K562 (cell line): ENCODE measurements at regions not wholly inside any gene's neighbourhood (a gene's known extent, or its start where the extent isn't known, plus 50 kb on each side); places are given as distances from the start of the nearest gene placed in this dataset.
A peak's percentile ranks its signal among the peaks of the same experiment; 100 is the strongest.

Experiments
- ATAC-seq: fragments of 200-7000 bp; cut with Tn5 transposase; 3 replicates; pipeline ENCODE4 v1.9.1; 2020; ENCODE audit warnings: moderate library complexity
- BruUV-seq: library from RNA; stranded (reverse); fragments of 400-500 nt; replicated peaks from 2 replicates; lab custom pipeline; 2021; lab: Mats Ljungman, UMichigan
- CTCF ChIA-PET: fragments of 300-600 bp; formaldehyde crosslinking; extraction: SDS; loops from one replicate; lab custom pipeline; 2021; ENCODE audit warnings: low intra/inter-chr PET ratio; lab: Yijun Ruan, JAX
- POLR2A ChIA-PET: fragments of 300-600, 350-650 bp; sonication (Branson Sonifier 250); formaldehyde crosslinking; extraction: SDS; loops from one replicate; lab custom pipeline; 2021; ENCODE audit warnings: antibody characterized with exemption, inconsistent platforms; lab: Yijun Ruan, JAX
- DNase-seq, 4 experiments: peaks; one replicate each; pipeline versions ENCODE4 v3.0.0 to v3.0.0-alpha.2; 2011 to 2018; ENCODE audit warnings: low spot score in 3 of 4, mixed read lengths in 3 of 4; ENCODE audit errors: extremely low read depth in 1 of 4
- FAIRE-seq: peaks from 2 replicates; lab custom pipeline; 2011; peaks lifted over from hg19 to GRCh38; lab: Jason Lieb, UNC
- H2AFZ ChIP-seq: 2 replicates; pipeline ENCODE4 v1.6.0; 2011; ENCODE audit warnings: low read depth, low read length, control low read depth, inconsistent platforms
- H3K27ac ChIP-seq: fragments of 200-600 bp; 3 replicates; pipeline ENCODE4 v1.8.0; 2011; ENCODE audit warnings: low read depth, mild to moderate bottlenecking, control low read depth, inconsistent platforms, low read length, moderate library complexity, mixed read lengths; ENCODE audit errors: extremely low read depth
- H3K27me3 ChIP-seq, 2 experiments: fragments of 300-600 bp in 1 of 2; 2 replicates in 1 of 2; 3 replicates in 1 of 2; pipeline versions ENCODE4 v1.6.0 to v1.8.0; 2011; ENCODE audit warnings: inconsistent platforms in 2 of 2, low read length in 2 of 2, mild to moderate bottlenecking in 1 of 2, mixed read lengths in 1 of 2, moderate library complexity in 1 of 2; ENCODE audit not compliant: control insufficient read depth in 2 of 2, insufficient read depth in 2 of 2
- H3K36me3 ChIP-seq: fragments of 300-600 bp; 3 replicates; pipeline ENCODE4 v1.8.0; 2011; ENCODE audit warnings: mild to moderate bottlenecking, low read length, inconsistent platforms; ENCODE audit not compliant: control insufficient read depth, insufficient read depth
- H3K4me1 ChIP-seq, 2 experiments: fragments of 200-600 bp in 1 of 2; replicated peaks in 1 of 2; 2 replicates in 1 of 2; 3 replicates in 1 of 2; pipeline versions ENCODE4 v1.5.1 to v1.8.0; 2011; ENCODE audit warnings: inconsistent platforms in 2 of 2, low read length in 2 of 2, mild to moderate bottlenecking in 1 of 2, mixed read lengths in 1 of 2, moderate library complexity in 1 of 2; ENCODE audit not compliant: control insufficient read depth in 2 of 2, insufficient read depth in 2 of 2
- H3K4me2 ChIP-seq: 2 replicates; pipeline ENCODE4 v1.6.1; 2011; ENCODE audit warnings: low read length, control low read depth, inconsistent platforms, mixed read lengths; ENCODE audit not compliant: insufficient read depth
- H3K4me3 ChIP-seq: fragments of 200-600 bp; sonication (generic), shearing (Covaris generic); 2 replicates; pipeline ENCODE4 v1.5.1; 2016; ENCODE audit warnings: control low read depth, inconsistent platforms
- H3K79me2 ChIP-seq: fragments of 200-600 bp; 3 replicates; pipeline ENCODE4 v1.8.0; 2011; ENCODE audit warnings: low read length, inconsistent platforms; ENCODE audit not compliant: control insufficient read depth, insufficient read depth
- H3K9ac ChIP-seq, 2 experiments: 2 replicates each; pipeline versions ENCODE4 v1.6.0 to v1.6.1; 2011; ENCODE audit warnings: low read depth in 2 of 2, low read length in 2 of 2, control low read depth in 1 of 2, inconsistent platforms in 1 of 2, mild to moderate bottlenecking in 1 of 2, mixed read lengths in 1 of 2; ENCODE audit not compliant: insufficient read depth in 1 of 2
- H3K9me1 ChIP-seq: one replicate; pipeline ENCODE4 v1.6.0; 2011; ENCODE audit warnings: inconsistent platforms, mild to moderate bottlenecking, low read length, moderate library complexity; ENCODE audit not compliant: control insufficient read depth, insufficient read depth
- H3K9me3 ChIP-seq: replicated peaks from 2 replicates; pipeline ENCODE4 v1.5.1; 2011; ENCODE audit warnings: low read depth, low read length, inconsistent platforms; ENCODE audit not compliant: control insufficient read depth, insufficient read depth
- H4K20me1 ChIP-seq: replicated peaks from 2 replicates; pipeline ENCODE4 v1.6.1; 2011; ENCODE audit warnings: low read length, inconsistent platforms, mixed read lengths; ENCODE audit not compliant: control insufficient read depth, insufficient read depth
- DIDO1 ChIP-seq: fragments of 450-650 bp; IDR thresholded peaks from 2 replicates; pipeline ENCODE4 v1.6.1; 2016; ENCODE audit warnings: low read depth, missing biosample characterization, missing genetic modification characterization
- FOXA3 ChIP-seq, 2 experiments: fragments of 450-650 bp in 1 of 2; sonication (generic) in 1 of 2; formaldehyde crosslinking; IDR thresholded peaks in 1 of 2; conservative IDR thresholded peaks in 1 of 2; 2 replicates each; pipeline versions ENCODE4 v1.4.0 to v1.8.0; 2020 to 2022; ENCODE audit warnings: mild to moderate bottlenecking in 2 of 2, missing genetic modification reagents in 1 of 2
- GABPB1 ChIP-seq: sonication (generic); formaldehyde crosslinking; IDR thresholded peaks from 2 replicates; pipeline ENCODE4 v1.8.0; 2022; ENCODE audit warnings: mild to moderate bottlenecking, missing genetic modification reagents
- HMG20B ChIP-seq: fragments of 250-450 bp; sonication (Bioruptor Pico); IDR thresholded peaks from 2 replicates; pipeline ENCODE4 v1.5.0; 2021; ENCODE audit warnings: mild to moderate bottlenecking
- MEIS2 ChIP-seq: fragments of 450-650 bp; IDR thresholded peaks from 2 replicates; pipeline ENCODE4 v1.6.1; 2014; ENCODE audit warnings: mild to moderate bottlenecking; ENCODE audit not compliant: partially characterized antibody
- PBX2 ChIP-seq, 2 experiments: IDR thresholded peaks in 1 of 2; conservative IDR thresholded peaks in 1 of 2; 2 replicates each; pipeline ENCODE4 v1.6.1; 2016; ENCODE audit warnings: low read depth in 2 of 2, mild to moderate bottlenecking in 1 of 2, missing compliant biosample characterization in 1 of 2, missing genetic modification characterization in 1 of 2, moderate library complexity in 1 of 2
- TCF3 ChIP-seq: sonication (generic); formaldehyde crosslinking; IDR thresholded peaks from 2 replicates; pipeline ENCODE4 v1.4.0; 2020; ENCODE audit warnings: mild to moderate bottlenecking, missing genetic modification reagents
- THAP7 ChIP-seq: fragments of 250-450 bp; sonication (Bioruptor Pico); IDR thresholded peaks from 2 replicates; pipeline ENCODE4 v1.5.0; 2021
- TRIM28 ChIP-seq: fragments of 450-650 bp; IDR thresholded peaks from 2 replicates; pipeline ENCODE4 v1.6.1; 2017
- WGBS: fragments of 100-300 bp; shearing (Covaris generic); methylation state at CpG from one replicate; pipeline ENCODE4 v1.1.6; 2016; ENCODE audit warnings: low coverage, mixed read lengths; ENCODE audit not compliant: insufficient coverage; ENCODE audit errors: missing lambda C conversion rate; 5-methylcytosine and 5-hydroxymethylcytosine counted together
- in situ Hi-C: fragments of 300-500 bp; cut with MboI; formaldehyde crosslinking; loops from 4 replicates; pipeline ENCODE4 v1.15.0; 2018; ENCODE audit warnings: inconsistent platforms, mixed read lengths
- intact Hi-C: fragments of 100-400 bp; cut with micrococcal nuclease; formaldehyde crosslinking; loops from 2 replicates; pipeline ENCODE4 v1.14.2; 2022

GRCh38 chr6:21321531-21321930 is 272.0 kb upstream of the SOX4 start:
- Histone ChIP-seq H2AFZ (no peak overlapping the region), H3K9ac (no peak overlapping the region), H3K4me2 (no peak overlapping the region), H3K9me3 (no peaks in the 10 kb centered on the region), H3K4me1 (no peaks in the 10 kb centered on the region), H3K4me3 (no peak overlapping the region), H3K27ac (no peak overlapping the region), H4K20me1 (no peaks in the 10 kb centered on the region), H3K27me3 (peaks cover 23 to 24% of the 10 kb centered on the region in 2 experiments), H3K9me1 (no peaks in the 10 kb centered on the region), H3K36me3 (no peaks in the 10 kb centered on the region), H3K79me2 (no peaks in the 10 kb centered on the region)
- in situ Hi-C loops, result no loop called here
- intact Hi-C loops, result no loop called here
- BruUV-seq, result no TSS peak
- 0% methylated on average over 2 of the region's 2 CpGs for WGBS
- FAIRE-seq, result no peak
- peak; percentile 49; the same call in 1 of the 3 replicates for ATAC-seq
- ChIA-PET POLR2A (no interaction called here), CTCF (no interaction called here)
- no peak for DNase-seq
- TF ChIP-seq TCF3 (0 out of 2 replicates have a peak, but pooled peaks have one; percentile 12), GABPB1 (no peak), DIDO1 (tag) (no peak), TRIM28 (no peak), HMG20B (no peak), FOXA3 (CRISPR knock-in tag; conservative IDR thresholded peaks at IDR 0.05 in 1 of 2, IDR thresholded peaks at IDR 0.05 in 1 of 2) (peak in 1 of 2 experiments; percentile 34; a peak in 1 of 4 replicates)

GRCh38 chr6:21323577-21323976 is 270.0 kb upstream of the SOX4 start:
- H2AFZ ChIP-seq, result no peak overlapping the region
- DNase-seq (no peak), ATAC-seq (0 out of 3 replicates have a peak, but pooled peaks have one; percentile 28), FAIRE-seq (no peak)
- CTCF ChIA-PET, result no interaction called here
- H4K20me1 ChIP-seq, result no peaks in the 10 kb centered on the region
- TF ChIP-seq MEIS2 (peak; percentile 26), PBX2 (CRISPR knock-in tag; IDR thresholded peaks at IDR 0.05; ENCODE audit: low read depth) (no peak), PBX2 (tag; conservative IDR thresholded peaks at IDR 0.05; ENCODE audit: low read depth) (0 out of 2 replicates have a peak, but pooled peaks have one; percentile 18), THAP7 (CRISPR knock-in tag) (no peak)
- no peak overlapping the region for H3K4me3 ChIP-seq
- POLR2A ChIA-PET, result interaction anchor here (1.7 kb wide), 1 partner anchor 10 kb away, joined by 5 read pairs; no protein-coding TSS in a partner anchor
- H3K79me2 ChIP-seq, result no peaks in the 10 kb centered on the region
- H3K36me3 ChIP-seq, result no peaks in the 10 kb centered on the region
- WGBS, result 30% methylated on average over 14 of the region's 14 CpGs
- intact Hi-C loops, result no loop called here
- H3K9me1 ChIP-seq, result no peaks in the 10 kb centered on the region
- H3K9me3 ChIP-seq, result no peaks in the 10 kb centered on the region
- no peaks in the 10 kb centered on the region for H3K4me1 ChIP-seq
- no peak overlapping the region for H3K4me2 ChIP-seq
- peaks cover 28 to 34% of the 10 kb centered on the region in 2 experiments for H3K27me3 ChIP-seq
- BruUV-seq, result no TSS peak
- in situ Hi-C loops, result no loop called here
- H3K9ac ChIP-seq, result no peak overlapping the region
- no peak overlapping the region for H3K27ac ChIP-seq
